ENCODE measurements at regions not wholly inside any gene's neighbourhood (a gene's known extent, or its start where the extent isn't known, plus 50 kb on each side); places are given as distances from the start of the nearest gene placed in this dataset.

DNA sequence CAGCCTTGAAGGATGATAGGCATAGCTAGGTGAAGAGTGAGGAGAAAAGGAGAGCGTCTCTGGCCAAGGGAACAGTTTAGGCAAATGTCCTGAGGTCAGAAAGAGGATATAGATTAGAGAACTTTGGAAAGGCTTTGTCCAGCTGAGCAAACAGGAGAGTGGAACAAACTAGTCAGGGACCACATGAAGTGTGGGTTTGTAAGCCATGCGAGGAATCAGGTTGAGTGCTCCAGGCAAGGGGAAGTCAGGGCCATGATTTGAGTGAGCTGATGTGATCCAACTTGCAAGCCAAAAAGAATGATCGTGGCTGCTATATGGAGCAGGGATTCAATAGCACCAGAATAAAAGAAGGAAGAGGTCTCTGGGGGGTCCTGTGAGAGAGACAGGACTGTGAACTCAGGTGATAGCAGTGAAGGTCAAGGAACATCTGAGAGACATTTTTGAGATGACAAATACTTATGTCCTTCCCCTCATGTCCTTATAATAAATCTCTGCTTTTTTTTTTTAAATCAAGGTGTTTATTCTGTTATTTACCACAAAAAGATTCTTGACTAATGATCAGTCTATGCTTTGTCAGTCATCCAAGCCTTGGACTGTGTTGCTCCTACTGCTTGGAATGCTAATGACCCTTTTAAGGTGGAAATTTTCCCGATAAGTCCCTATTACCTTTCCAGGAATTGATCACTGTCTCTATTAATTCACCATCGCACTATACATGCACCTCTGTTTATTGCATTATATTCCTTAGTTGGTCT lies 472.6 kb downstream of the TXNL1 start:
- DNase-seq = no peak

DNA sequence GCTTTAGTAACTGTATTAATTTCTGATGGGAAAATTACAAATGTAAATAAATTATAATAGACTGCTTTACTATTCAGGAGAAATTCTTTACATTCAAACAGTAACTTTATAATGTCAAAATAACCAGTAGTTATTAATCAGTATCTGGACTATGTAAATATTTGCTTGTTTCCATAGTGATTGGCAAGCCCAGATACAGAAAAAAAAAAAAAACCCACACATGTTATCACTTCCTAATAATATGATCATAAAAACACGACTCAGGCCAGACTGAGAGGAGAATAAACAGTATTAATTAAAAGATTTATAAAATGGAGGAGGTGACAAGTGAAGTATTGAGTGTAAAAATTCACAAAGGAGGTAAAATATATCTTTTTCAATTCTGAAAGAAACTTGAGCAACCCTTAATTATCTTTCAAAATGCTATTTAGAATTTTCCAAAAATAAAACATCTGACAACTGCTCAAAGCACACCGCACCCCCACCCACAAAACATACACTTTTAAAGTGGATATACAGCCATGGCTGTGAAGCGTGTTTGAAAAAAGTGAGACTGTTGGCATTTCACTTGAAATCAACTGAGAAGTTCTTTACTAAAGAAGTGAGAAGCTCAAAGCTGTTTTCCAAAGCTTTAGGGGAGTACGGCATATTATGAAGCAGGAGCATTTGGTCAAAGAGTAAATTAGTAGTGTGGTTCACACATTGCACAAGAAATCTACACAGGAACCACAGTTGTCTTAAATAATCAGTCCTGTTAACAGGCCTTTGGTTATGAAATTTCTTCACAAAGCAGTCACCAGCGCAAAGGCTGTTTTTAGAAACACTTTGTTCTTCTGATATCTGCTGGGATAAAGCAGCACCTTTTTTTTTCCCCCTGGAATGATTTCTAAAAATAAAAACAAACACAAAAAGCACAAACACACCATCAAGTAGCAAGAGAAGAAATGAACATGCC lies 475.8 kb downstream of the TXNL1 start:
- DNase-seq = no peak

DNA sequence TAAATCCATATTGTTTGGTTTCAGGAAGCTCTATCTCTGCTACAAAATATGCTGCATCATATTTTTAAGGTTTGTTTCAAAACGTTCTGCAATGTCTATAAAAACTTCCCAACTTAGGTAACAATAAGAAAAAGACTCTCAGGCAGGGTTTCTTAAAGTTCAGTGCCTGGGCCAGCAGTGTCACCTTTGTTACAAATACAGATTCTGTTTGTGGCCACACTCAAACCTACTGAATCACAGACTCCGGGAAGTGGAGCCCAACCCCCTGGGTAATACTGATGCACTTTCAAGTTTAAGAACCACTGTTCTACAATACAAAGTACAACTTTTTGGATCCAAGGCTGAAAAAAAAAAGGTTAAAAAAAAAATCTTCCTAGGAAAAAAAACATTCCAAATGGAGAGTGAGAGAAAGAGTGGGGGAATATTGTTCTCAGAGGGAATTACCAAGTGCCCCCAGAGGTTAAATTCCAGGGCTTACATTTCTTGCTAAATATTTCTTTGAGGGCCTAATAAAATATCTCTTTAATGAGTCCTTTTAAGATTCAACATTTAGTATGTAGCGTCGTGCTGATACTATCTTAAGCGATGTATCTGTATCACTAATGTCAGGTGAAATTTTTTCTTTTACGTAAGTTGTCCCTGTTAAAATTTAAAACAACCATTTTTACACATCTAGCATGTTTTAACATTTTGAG lies 476.7 kb downstream of the TXNL1 start:
- DNase-seq = no peak

DNA sequence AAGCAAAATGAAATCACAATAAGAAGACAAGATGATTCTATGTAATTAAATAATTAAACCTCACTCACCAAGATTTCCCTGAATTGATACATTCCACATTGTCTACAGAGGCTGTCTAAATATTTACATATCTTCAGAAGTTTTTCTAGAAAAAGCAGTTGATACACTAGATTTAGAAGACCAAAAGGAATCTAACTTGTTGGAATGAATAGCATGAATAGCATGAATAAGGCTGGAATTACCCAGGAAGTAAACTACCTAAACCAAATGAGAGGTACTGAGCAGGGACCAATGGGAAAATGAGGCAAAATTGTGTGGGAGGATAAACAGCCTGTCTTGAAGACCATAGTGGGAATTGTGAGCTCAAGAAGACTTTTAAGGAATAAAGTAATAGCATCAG lies 479.7 kb downstream of the TXNL1 start:
- no peak for DNase-seq

DNA sequence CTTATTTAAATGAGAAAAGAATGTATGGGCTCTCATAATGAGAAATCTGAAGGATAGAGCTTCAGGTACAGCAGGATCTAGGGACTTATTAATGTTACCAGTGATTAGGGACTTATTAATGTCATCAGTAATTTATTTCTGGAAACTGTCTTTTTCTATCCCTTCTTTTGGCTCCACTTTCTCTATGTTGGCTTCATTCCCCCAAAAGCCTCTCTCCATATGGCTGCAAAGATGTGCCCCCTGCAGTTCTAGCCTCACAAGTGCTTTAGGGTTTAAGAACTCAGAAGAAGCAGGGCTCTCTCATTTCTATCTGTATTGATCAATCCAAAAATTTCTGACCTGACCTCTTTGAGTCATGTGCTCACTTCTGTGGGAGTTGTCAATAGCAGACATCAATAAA lies 480.9 kb downstream of the TXNL1 start:
- no peak for DNase-seq

DNA sequence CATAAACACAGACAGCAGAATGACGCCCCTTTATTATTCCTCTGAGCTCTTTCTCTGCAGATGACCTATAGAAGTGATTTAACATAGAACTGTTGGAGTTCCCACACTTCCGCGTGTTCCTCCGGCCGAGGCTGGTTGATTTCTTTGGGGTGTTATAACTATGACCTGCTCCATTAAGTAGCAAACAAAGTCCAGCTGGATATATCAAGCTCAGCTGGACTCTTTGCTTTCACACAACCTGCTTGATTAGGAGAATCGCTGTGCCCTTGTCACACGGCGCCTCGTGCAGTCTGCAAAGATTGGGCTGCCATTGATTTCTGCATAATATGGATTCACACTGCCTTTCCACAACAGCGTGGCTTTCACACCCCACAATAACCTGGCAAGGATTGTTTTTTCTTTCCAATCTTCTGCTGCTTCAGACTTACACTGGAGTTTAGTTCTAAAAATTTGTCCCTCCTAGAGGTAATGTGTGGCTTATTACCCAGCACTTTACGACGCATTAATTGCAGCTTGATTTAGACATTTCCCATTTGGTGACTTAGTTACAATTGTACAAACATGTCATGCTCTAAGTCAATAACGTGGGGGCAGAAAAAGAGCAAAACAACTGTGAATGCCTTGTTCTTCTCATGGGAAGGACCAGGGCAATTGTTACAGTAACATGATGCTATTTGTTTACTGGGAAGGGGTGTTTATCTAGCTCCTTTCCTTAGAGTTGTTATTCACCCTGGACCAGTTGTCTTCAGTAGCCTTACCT lies 485.7 kb downstream of the TXNL1 start:
- DNase-seq = no peak

DNA sequence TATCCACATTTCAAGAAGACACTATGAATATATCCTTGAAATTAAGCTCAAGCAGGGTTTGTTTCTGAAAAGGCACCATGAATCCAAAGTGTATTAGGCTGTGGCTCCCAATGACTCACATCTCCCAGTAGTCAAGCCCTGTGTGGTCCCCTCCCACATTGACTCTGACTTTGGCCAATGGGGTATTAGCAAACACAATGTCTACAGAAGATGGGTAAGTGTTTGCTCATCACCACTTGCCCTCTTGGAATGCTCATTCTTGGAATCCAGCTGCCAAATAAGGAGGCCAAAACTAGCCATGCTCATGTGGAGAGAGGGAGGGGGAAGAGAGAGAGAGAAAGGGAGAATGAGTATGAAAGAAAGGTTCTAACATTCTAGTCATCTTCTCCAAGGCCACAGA lies 490.0 kb downstream of the TXNL1 start:
- no peak for DNase-seq

DNA sequence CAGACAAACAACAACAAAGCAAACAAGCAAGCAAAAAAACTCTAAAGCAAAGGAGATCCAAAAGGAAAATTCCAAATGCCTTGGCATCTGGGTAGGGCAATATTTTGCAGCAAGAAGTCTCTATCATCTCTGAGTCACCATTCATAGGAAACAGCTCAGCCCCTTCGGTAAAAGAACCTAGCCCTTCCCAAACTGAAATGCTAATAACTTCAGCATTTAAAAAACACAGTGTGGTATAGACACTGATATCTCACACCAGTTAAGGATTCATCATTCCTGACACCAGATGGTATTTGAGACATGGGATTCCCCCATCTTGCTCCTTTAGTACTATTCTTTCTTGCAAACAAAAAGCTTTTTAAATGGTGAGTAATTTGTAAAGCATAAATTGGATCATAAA lies 491.8 kb downstream of the TXNL1 start:
- DNase-seq = no peak

DNA sequence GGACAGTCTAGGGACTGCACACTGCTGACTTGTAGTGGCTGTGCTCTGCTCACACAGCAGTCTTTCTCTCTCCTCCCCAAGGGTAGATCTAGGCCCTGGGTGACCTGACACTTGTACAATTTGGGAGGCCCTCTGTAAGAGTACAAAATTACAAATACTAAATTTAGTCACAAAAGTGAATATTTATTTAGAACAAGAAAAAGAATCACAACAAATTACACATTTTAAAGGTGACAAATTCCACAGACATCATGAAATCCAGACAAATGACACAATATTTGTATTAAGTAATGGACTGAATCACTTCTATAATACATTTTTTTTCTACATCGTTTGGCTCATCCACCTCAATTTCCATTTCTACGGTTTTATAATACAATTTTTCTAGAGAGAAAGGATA lies 496.4 kb downstream of the TXNL1 start:
- DNase-seq = no peak

DNA sequence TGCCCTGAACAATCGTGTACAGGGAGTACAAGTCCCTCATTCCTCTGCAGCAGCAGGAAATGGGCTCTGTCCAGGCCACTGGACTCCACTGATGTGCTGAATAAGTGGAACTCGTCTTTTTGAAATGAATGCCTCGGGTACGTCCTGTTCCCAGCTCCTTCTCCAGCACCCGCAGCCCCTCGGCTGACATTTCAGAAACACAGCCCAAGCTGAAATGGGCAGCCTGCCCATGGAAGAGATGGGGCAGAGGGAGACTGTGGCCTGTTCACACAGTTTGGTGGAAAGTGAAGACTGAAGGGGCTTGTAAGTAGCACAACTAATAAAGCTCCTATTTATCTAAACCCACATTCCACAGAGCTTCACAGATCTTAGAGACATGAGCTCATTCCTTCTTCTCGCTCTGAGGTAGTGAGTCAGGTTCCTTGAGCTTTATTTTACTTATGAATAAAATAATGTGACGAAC lies 498.6 kb downstream of the TXNL1 start:
- no peak for DNase-seq

DNA sequence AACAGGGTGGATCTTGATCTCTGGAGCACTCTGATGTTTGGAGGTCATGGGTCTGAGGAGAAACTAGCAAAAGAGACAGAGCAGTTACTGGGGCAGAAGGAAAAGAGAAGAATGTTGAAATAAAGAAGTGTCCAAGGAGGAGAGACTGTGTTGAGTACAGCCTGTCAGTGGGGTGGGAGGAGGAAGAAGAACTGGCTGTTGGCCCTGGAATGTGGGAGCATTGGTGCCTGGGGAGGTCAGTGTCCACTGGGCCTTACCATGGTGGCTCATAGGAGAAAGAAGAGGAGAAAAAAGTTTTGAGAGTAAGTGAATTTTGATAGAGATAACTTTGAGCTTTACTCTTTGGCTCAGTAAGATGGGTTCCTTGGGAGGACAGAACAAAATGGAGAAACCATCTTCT lies 499.0 kb downstream of the TXNL1 start:
- DNase-seq = no peak

DNA sequence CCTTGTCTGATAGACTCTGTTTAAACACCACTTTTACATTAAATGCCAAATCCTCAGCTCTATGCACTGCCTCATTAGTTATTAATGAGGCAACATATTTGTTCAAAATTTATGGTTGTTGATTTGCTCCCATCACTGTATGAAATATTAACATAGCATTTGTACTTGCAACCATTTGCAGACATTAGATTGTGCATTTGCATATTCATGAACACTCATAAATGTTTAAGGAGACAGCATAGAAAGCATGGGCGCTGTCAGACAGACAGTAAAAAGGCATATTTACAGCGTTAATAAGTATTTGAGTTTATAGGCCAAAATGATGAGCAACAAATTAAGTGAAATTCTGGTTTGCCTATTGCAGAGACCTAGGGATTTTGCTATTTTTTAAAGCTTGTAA lies 502.3 kb downstream of the TXNL1 start:
- no peak for DNase-seq

DNA sequence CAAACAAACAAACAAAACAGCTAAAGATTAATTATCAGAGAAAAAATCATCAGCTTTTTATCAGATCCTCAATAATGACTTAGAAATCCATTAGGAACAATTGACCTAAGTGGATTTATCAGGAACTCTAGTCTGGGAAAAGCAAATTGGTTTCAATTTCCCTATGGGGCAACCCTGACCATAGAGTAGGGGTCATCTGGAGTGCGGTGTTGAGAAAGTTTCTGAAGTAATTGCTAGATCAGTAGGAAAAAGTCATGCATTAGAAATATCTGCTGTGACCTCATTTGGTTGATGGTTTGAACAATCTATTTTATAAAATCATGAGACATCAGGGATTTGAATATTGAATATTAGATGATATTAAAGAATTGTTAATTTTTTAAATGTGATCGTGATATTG lies 507.9 kb downstream of the TXNL1 start:
- DNase-seq = no peak

DNA sequence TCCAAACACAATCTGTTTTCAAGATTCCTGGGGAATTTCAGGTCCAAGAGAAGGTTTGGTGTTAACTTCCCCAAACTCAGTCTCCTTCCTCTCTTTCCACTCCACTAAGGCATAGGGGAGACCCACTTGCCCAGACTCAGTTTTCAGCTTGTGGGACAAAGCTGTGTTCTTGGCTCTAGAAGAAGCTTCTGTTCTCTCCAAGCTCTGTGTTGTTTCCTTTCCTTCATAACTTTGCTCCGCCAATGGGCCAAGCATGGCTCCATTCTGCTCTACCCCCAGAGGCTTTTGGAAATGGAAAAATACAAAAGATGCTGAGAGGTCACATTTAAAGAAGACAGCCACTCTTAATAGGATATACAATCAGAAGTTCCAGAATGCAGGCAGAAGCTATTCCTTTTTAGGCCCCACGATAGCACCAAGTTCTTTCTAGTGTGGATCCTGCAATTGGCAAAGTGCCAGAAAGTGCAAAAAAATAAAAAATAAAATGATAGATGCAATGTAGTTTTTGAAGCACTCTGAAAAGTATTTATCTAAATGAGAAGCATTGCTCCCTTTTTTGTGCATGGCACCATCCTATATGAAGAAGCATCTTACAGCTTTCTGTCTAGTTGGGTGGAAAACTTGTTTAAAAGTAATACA lies 510.1 kb downstream of the TXNL1 start:
- no peak for DNase-seq

DNA sequence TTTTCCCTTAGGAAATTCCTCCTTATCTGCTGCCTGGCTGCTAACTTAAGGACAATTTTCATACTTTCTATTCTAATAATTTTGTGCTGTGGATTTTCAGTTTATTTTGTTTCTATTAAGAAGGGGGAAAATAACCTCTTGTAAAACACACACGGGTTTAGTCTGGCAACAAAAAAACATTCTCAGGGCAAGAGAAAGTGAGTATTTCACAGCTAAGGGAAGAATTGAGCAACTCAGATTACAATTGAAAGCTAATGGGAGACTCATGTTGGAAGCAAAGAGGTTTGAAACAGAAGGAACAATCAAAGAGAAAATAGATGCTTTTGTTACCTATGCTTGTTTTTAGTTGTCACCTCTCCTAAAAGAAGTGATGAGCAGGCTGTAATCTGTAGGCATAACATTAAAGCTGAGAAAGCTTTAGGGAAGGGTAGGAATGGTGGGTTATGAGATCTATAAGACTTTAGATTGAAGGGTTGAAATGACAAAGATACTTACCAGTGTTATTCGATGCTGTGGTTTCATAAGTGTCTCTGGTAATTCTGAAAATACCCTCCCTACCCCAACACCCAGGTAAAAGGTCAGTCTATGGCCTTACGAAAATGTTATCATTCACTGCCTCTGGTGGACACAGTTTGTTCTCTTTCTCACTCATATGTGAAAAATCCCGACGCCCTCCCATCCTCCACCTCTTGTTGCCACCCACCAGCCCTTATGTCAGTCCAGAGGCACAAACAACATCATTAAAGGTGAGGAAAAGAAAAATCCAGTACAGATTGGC lies 510.9 kb downstream of the TXNL1 start:
- DNase-seq = no peak

DNA sequence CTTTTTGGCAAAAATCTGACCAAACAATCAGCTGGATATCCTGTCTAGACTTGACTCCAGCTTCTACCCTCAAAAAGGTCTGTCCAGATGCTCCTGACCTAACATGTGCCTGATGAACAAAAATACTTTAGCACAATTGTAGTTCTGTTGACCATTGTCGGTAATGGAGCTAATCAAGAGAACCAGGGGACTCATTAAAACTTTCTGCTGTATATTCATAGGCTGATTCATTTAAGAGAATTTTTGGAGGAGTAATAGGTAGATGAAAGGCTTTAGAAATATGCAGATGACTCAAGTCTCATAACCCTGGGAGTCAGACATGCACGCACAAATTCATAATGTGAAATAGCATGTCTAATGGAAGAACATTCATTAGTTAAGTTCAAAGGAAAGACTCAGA lies 514.2 kb downstream of the TXNL1 start:
- DNase-seq = no peak

DNA sequence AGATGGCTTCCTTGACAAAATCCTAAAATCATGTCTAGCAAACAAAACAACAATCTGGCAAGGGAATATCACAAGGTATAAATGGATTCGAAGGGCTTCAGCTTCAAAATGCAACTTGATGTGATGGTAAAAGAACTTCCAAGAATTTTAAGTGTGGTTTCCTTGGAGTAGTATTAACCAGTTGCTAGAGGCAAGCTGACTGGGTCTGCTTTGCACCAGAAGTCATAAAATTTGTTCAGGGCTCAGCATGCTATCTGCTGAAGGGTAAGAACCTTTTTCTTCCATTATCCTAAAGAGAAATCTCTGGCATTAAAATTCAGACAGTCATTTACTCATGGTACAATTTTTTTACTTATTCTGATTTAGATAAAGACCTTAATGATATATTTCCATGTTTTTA lies 516.7 kb downstream of the TXNL1 start:
- DNase-seq = no peak

DNA sequence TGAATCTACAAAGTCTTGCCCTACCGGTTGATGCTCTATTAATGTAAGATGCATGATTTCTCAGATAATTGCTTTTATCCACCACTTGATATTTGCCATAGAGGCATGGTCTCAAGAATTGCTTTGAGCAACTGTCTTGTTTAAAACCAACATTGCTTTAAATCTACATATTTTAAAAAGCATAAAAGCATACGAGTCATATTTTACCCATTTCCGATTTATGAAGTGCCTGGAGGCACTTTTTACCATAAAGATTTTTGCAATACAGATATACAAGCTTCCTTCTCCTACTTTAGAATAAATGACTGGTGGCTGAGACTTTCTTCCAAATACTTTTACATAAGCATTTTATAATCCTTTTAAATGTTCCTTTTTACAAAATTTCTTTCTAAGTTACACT lies 517.6 kb downstream of the TXNL1 start:
- no peak for DNase-seq

DNA sequence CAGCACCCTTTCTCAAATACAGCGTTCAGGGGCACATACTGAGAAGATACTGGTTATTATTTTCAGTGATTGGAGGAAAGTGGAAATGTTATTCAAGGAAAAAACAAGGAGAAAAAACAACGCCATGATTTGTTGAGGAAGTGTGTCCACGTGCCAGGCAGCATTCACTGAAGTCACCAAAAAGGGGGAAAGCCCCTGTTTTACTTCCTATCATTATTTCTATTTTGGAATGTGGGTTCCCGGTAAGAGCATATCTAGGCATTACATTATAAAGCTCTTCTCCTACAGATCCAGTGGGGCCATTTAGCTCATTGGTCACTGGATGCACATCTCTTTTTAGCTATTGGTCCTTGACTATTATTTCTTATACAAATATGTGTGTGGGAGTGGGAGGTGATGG lies 518.7 kb downstream of the TXNL1 start:
- DNase-seq = no peak

DNA sequence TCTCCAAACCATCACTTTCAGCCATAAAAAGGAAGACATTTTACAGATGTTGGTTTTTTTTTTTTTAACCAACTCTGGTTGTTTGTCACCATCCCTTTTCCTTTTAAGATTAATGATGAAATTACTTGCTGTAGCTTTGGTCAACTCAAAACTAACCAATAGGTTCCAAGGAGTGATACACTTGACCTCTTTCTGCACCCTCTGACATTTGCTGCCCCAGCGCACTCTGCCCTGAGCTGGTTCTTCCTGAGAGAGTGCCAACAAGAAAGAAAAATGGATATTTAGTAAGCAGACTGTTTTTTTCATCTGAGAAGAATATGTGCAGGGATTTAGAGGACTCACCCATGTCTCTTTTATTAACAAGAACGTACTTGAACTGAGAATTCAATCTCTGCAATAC lies 520.0 kb downstream of the TXNL1 start:
- DNase-seq = no peak
